ENCODE measurements at regions not wholly inside any gene's neighbourhood (a gene's known extent, or its start where the extent isn't known, plus 50 kb on each side); places are given as distances from the start of the nearest gene placed in this dataset.
A peak's percentile ranks its signal among the peaks of the same experiment; 100 is the strongest.
"Not testable (repeated sequence)": the region's sequence is repeated elsewhere in the genome, so short reads cannot be mapped to it uniquely, and the experiment has no call there.

GRCh38 chr3:28039829-28040228, 201.6 kb upstream of the CMC1 start:
- DNase-seq: no peak

- no peak for DNase-seq
These were observed 199.3 kb upstream of the CMC1 start for GRCh38 chr3:28042095-28042635.

GRCh38 chr3:28042707-28043106, 198.7 kb upstream of the CMC1 start:
- DNase-seq: no peak

- no peak for DNase-seq
These were observed 191.3 kb upstream of the CMC1 start for GRCh38 chr3:28050120-28050519.

GRCh38 chr3:28050885-28051284, 190.5 kb upstream of the CMC1 start:
- peak in 1 of 2 donors; percentile 34 for DNase-seq

GRCh38 chr3:28053759-28054158, 187.7 kb upstream of the CMC1 start:
- DNase-seq: no peak

- DNase-seq: no peak
These were observed 184.6 kb upstream of the CMC1 start for GRCh38 chr3:28056806-28057205.

GRCh38 chr3:28057539-28057938, 183.9 kb upstream of the CMC1 start:
- DNase-seq: no peak

GRCh38 chr3:28059199-28059598, 182.2 kb upstream of the CMC1 start:
- DNase-seq: not testable (repeated sequence)

GRCh38 chr3:28066020-28066419, 175.4 kb upstream of the CMC1 start:
- DNase-seq: no peak

- DNase-seq: no peak
These were observed 174.4 kb upstream of the CMC1 start for GRCh38 chr3:28067014-28067413.

- DNase-seq: no peak
These were observed 173.1 kb upstream of the CMC1 start for GRCh38 chr3:28068342-28068741.

- DNase-seq: no peak
These were observed 172.0 kb upstream of the CMC1 start for GRCh38 chr3:28069438-28069837.

GRCh38 chr3:28076246-28076645, 165.2 kb upstream of the CMC1 start:
- DNase-seq: no peak

- DNase-seq: no peak
These were observed 163.8 kb upstream of the CMC1 start for GRCh38 chr3:28077572-28077971.

- no peak for DNase-seq
These were observed 162.9 kb upstream of the CMC1 start for GRCh38 chr3:28078536-28078935.

GRCh38 chr3:28080716-28081115, 160.7 kb upstream of the CMC1 start:
- DNase-seq: no peak

GRCh38 chr3:28081533-28081947, 159.9 kb upstream of the CMC1 start:
- DNase-seq: no peak

- no peak for DNase-seq
These were observed 153.8 kb upstream of the CMC1 start for GRCh38 chr3:28087591-28087990.

- DNase-seq: no peak
These were observed 152.4 kb upstream of the CMC1 start for GRCh38 chr3:28088811-28089526.

- DNase-seq: peak in 1 of 2 donors; percentile 33
These were observed 151.9 kb upstream of the CMC1 start for GRCh38 chr3:28089527-28089897.

GRCh38 chr3:28099296-28099695, 142.1 kb upstream of the CMC1 start:
- DNase-seq: no peak

- DNase-seq: no peak
These were observed 139.7 kb upstream of the CMC1 start for GRCh38 chr3:28101705-28102104.

GRCh38 chr3:28103861-28104260, 137.6 kb upstream of the CMC1 start:
- no peak for DNase-seq

GRCh38 chr3:28104896-28105534, 136.4 kb upstream of the CMC1 start:
- DNase-seq: no peak
